SH-SY5Y (cell line): ENCODE measurements at regions not wholly inside any gene's neighbourhood (a gene's known extent, or its start where the extent isn't known, plus 50 kb on each side); places are given as distances from the start of the nearest gene placed in this dataset.

Experiments
- GATA2 ChIP-seq: IDR thresholded peaks from 2 replicates; pipeline ENCODE4 v1.6.1; 2011; ENCODE audit warnings: mild to moderate bottlenecking, low read depth, low read length
- GATA3 ChIP-seq: IDR thresholded peaks from 2 replicates; pipeline ENCODE4 v1.6.1; 2011; ENCODE audit warnings: low read depth, mild to moderate bottlenecking, low read length, moderate library complexity

DNA sequence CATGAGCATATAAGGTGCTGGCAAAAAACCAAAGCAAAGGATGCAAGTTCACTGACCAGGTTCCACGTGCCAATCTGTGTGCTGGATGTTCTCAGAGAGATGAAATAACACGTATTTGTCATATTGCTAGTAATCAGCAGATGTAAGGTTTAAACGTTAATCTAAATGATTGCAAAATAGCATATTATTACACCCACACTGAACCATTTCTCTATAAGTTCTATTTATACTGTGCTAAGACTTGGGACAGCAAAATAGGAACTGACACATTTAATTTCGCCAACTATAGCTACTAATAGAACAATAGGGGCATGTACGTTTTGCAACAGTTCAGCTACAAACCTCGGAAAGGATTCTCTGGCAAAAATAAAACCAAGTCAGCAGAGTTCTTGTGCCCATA is 350.3 kb upstream of the ZNF385D start:
- TF ChIP-seq GATA3: no peak
- no peak for TF ChIP-seq GATA2
